ENCODE measurements at regions not wholly inside any gene's neighbourhood (a gene's known extent, or its start where the extent isn't known, plus 50 kb on each side); places are given as distances from the start of the nearest gene placed in this dataset.

- DNase-seq (ENCODE audit: insufficient read length, low spot score) (no peak), FAIRE-seq (no peak)
- TF ChIP-seq POLR2A (IDR thresholded peaks at IDR 0.05; ENCODE audit: low read depth, low read length) = no peak
- TF ChIP-seq PAX5 (IDR thresholded peaks at IDR 0.05; ENCODE audit: insufficient read depth, low read length, severe bottlenecking) = no peak
- no peak for TF ChIP-seq TAF1 (IDR thresholded peaks at IDR 0.05; ENCODE audit: low read depth, low read length)
- TF ChIP-seq POLR2AphosphoS5 (IDR thresholded peaks at IDR 0.05; ENCODE audit: low read depth, low read length) = no peak
- TF ChIP-seq POU2F2 (IDR thresholded peaks at IDR 0.05; ENCODE audit: low read depth, low read length) = no peak
- TF ChIP-seq SPI1 (IDR thresholded peaks at IDR 0.05; ENCODE audit: low read depth, low read length) = no peak
These were observed 655.8 kb upstream of the MGAT4C start for GRCh38 chr12:86911973-86912372.

- DNase-seq (ENCODE audit: insufficient read length, low spot score) (no peak), FAIRE-seq (no peak)
- TF ChIP-seq PAX5 (IDR thresholded peaks at IDR 0.05; ENCODE audit: insufficient read depth, low read length, severe bottlenecking) (no peak), POLR2AphosphoS5 (IDR thresholded peaks at IDR 0.05; ENCODE audit: low read depth, low read length) (no peak), SPI1 (IDR thresholded peaks at IDR 0.05; ENCODE audit: low read depth, low read length) (no peak), TAF1 (IDR thresholded peaks at IDR 0.05; ENCODE audit: low read depth, low read length) (no peak), POU2F2 (IDR thresholded peaks at IDR 0.05; ENCODE audit: low read depth, low read length) (no peak), POLR2A (IDR thresholded peaks at IDR 0.05; ENCODE audit: low read depth, low read length) (no peak)
These were observed 647.0 kb upstream of the MGAT4C start for GRCh38 chr12:86903159-86903558.

- DNase-seq (ENCODE audit: insufficient read length, low spot score) (no peak), FAIRE-seq (no peak)
- TF ChIP-seq POLR2A (IDR thresholded peaks at IDR 0.05; ENCODE audit: low read depth, low read length) = no peak
- TF ChIP-seq POLR2AphosphoS5 (IDR thresholded peaks at IDR 0.05; ENCODE audit: low read depth, low read length) = no peak
- no peak for TF ChIP-seq PAX5 (IDR thresholded peaks at IDR 0.05; ENCODE audit: insufficient read depth, low read length, severe bottlenecking)
- no peak for TF ChIP-seq TAF1 (IDR thresholded peaks at IDR 0.05; ENCODE audit: low read depth, low read length)
- no peak for TF ChIP-seq POU2F2 (IDR thresholded peaks at IDR 0.05; ENCODE audit: low read depth, low read length)
These were observed 604.6 kb upstream of the MGAT4C start for GRCh38 chr12:86860776-86861175.

- FAIRE-seq (no peak), DNase-seq (ENCODE audit: insufficient read length, low spot score) (no peak)
- TF ChIP-seq POLR2A (IDR thresholded peaks at IDR 0.05; ENCODE audit: low read depth, low read length) = no peak
- TF ChIP-seq POLR2AphosphoS5 (IDR thresholded peaks at IDR 0.05; ENCODE audit: low read depth, low read length) = no peak
- TF ChIP-seq TAF1 (IDR thresholded peaks at IDR 0.05; ENCODE audit: low read depth, low read length) = no peak
- TF ChIP-seq SPI1 (IDR thresholded peaks at IDR 0.05; ENCODE audit: low read depth, low read length) = no peak
- no peak for TF ChIP-seq POU2F2 (IDR thresholded peaks at IDR 0.05; ENCODE audit: low read depth, low read length)
- TF ChIP-seq PAX5 (IDR thresholded peaks at IDR 0.05; ENCODE audit: insufficient read depth, low read length, severe bottlenecking) = no peak
These were observed 596.3 kb upstream of the MGAT4C start for GRCh38 chr12:86852451-86852850.

GRCh38 chr12:86838711-86839110 lies 582.5 kb upstream of the MGAT4C start:
- DNase-seq (ENCODE audit: insufficient read length, low spot score) = no peak
- no peak for FAIRE-seq
- no peak for TF ChIP-seq PAX5 (IDR thresholded peaks at IDR 0.05; ENCODE audit: insufficient read depth, low read length, severe bottlenecking)
- TF ChIP-seq POLR2A (IDR thresholded peaks at IDR 0.05; ENCODE audit: low read depth, low read length) = no peak
- no peak for TF ChIP-seq POLR2AphosphoS5 (IDR thresholded peaks at IDR 0.05; ENCODE audit: low read depth, low read length)

GRCh38 chr12:86838260-86838659 lies 582.1 kb upstream of the MGAT4C start:
- FAIRE-seq (no peak), DNase-seq (ENCODE audit: insufficient read length, low spot score) (no peak)
- TF ChIP-seq PAX5 (IDR thresholded peaks at IDR 0.05; ENCODE audit: insufficient read depth, low read length, severe bottlenecking) (no peak), TAF1 (IDR thresholded peaks at IDR 0.05; ENCODE audit: low read depth, low read length) (no peak), POLR2A (IDR thresholded peaks at IDR 0.05; ENCODE audit: low read depth, low read length) (no peak), POLR2AphosphoS5 (IDR thresholded peaks at IDR 0.05; ENCODE audit: low read depth, low read length) (no peak), POU2F2 (IDR thresholded peaks at IDR 0.05; ENCODE audit: low read depth, low read length) (no peak), SPI1 (IDR thresholded peaks at IDR 0.05; ENCODE audit: low read depth, low read length) (no peak)

GRCh38 chr12:86837246-86837645 lies 581.1 kb upstream of the MGAT4C start:
- DNase-seq (ENCODE audit: insufficient read length, low spot score) (no peak), FAIRE-seq (no peak)
- TF ChIP-seq SPI1 (IDR thresholded peaks at IDR 0.05; ENCODE audit: low read depth, low read length) (no peak), POU2F2 (IDR thresholded peaks at IDR 0.05; ENCODE audit: low read depth, low read length) (no peak), TAF1 (IDR thresholded peaks at IDR 0.05; ENCODE audit: low read depth, low read length) (no peak), POLR2AphosphoS5 (IDR thresholded peaks at IDR 0.05; ENCODE audit: low read depth, low read length) (no peak), POLR2A (IDR thresholded peaks at IDR 0.05; ENCODE audit: low read depth, low read length) (no peak), PAX5 (IDR thresholded peaks at IDR 0.05; ENCODE audit: insufficient read depth, low read length, severe bottlenecking) (no peak)

GRCh38 chr12:86834217-86834616 lies 578.0 kb upstream of the MGAT4C start:
- FAIRE-seq (no peak), DNase-seq (ENCODE audit: insufficient read length, low spot score) (no peak)
- TF ChIP-seq POLR2A (IDR thresholded peaks at IDR 0.05; ENCODE audit: low read depth, low read length) = no peak
- TF ChIP-seq PAX5 (IDR thresholded peaks at IDR 0.05; ENCODE audit: insufficient read depth, low read length, severe bottlenecking) = no peak
- TF ChIP-seq SPI1 (IDR thresholded peaks at IDR 0.05; ENCODE audit: low read depth, low read length) = no peak
- TF ChIP-seq POU2F2 (IDR thresholded peaks at IDR 0.05; ENCODE audit: low read depth, low read length) = no peak
- no peak for TF ChIP-seq TAF1 (IDR thresholded peaks at IDR 0.05; ENCODE audit: low read depth, low read length)

GRCh38 chr12:86827409-86827808 lies 571.2 kb upstream of the MGAT4C start:
- DNase-seq (ENCODE audit: insufficient read length, low spot score) (no peak), FAIRE-seq (no peak)
- TF ChIP-seq PAX5 (IDR thresholded peaks at IDR 0.05; ENCODE audit: insufficient read depth, low read length, severe bottlenecking) (no peak), TAF1 (IDR thresholded peaks at IDR 0.05; ENCODE audit: low read depth, low read length) (no peak), SPI1 (IDR thresholded peaks at IDR 0.05; ENCODE audit: low read depth, low read length) (no peak), POLR2A (IDR thresholded peaks at IDR 0.05; ENCODE audit: low read depth, low read length) (no peak), POLR2AphosphoS5 (IDR thresholded peaks at IDR 0.05; ENCODE audit: low read depth, low read length) (no peak), POU2F2 (IDR thresholded peaks at IDR 0.05; ENCODE audit: low read depth, low read length) (no peak)

GRCh38 chr12:86826051-86826450 lies 569.9 kb upstream of the MGAT4C start:
- FAIRE-seq = no peak
- no peak for DNase-seq (ENCODE audit: insufficient read length, low spot score)
- TF ChIP-seq TAF1 (IDR thresholded peaks at IDR 0.05; ENCODE audit: low read depth, low read length) (no peak), SPI1 (IDR thresholded peaks at IDR 0.05; ENCODE audit: low read depth, low read length) (no peak), POLR2AphosphoS5 (IDR thresholded peaks at IDR 0.05; ENCODE audit: low read depth, low read length) (no peak)

Data from GM12891 (cell line).